ENCODE measurements at regions not wholly inside any gene's neighbourhood (a gene's known extent, or its start where the extent isn't known, plus 50 kb on each side); places are given as distances from the start of the nearest gene placed in this dataset.
"Not testable (repeated sequence)": the region's sequence is repeated elsewhere in the genome, so short reads cannot be mapped to it uniquely, and the experiment has no call there.

- Histone ChIP-seq H3K27me3 (no peaks in the 10 kb centered on the region), H3K4me3 (no peak overlapping the region), H3K4me1 (no peaks in the 10 kb centered on the region), H3K36me3 (no peaks in the 10 kb centered on the region), H3K27ac (no peak overlapping the region), H3K9me3 (no peaks in the 10 kb centered on the region)
- intact Hi-C loops (cut with DNase I; ENCODE audit: low total_unique reads), result no loop called here
- TF ChIP-seq CTCF (IDR thresholded peaks at IDR 0.05), result no peak
- DNase-seq, result no peak
These were observed 841.8 kb upstream of the TENM4 start for GRCh38 chr11:80282643-80283042.

- DNase-seq, result no peak
- no peak overlapping the region for H3K27ac ChIP-seq
These were observed 840.4 kb upstream of the TENM4 start for GRCh38 chr11:80281194-80281593.

GRCh38 chr11:80280737-80281136 lies 839.9 kb upstream of the TENM4 start:
- H3K27me3 ChIP-seq, result no peaks in the 10 kb centered on the region
- intact Hi-C loops (cut with DNase I; ENCODE audit: low total_unique reads), result no loop called here
- H3K9me3 ChIP-seq, result no peaks in the 10 kb centered on the region
- H3K4me3 ChIP-seq, result no peak overlapping the region
- no peaks in the 10 kb centered on the region for H3K36me3 ChIP-seq
- TF ChIP-seq CTCF (IDR thresholded peaks at IDR 0.05), result no peak
- no peak for DNase-seq
- no peak overlapping the region for H3K27ac ChIP-seq
- no peaks in the 10 kb centered on the region for H3K4me1 ChIP-seq

More at GRCh38 chr11:80281194-80281593, 840.4 kb upstream of the TENM4 start:
- intact Hi-C loops (cut with DNase I; ENCODE audit: low total_unique reads), result no loop called here
- H3K4me3 ChIP-seq, result no peak overlapping the region
- no peaks in the 10 kb centered on the region for H3K4me1 ChIP-seq
- no peaks in the 10 kb centered on the region for H3K27me3 ChIP-seq
- H3K36me3 ChIP-seq, result no peaks in the 10 kb centered on the region
- no peaks in the 10 kb centered on the region for H3K9me3 ChIP-seq
- no peak for TF ChIP-seq CTCF (IDR thresholded peaks at IDR 0.05)

- Histone ChIP-seq H3K4me3 (no peak overlapping the region), H3K4me1 (no peaks in the 10 kb centered on the region), H3K27me3 (no peaks in the 10 kb centered on the region), H3K36me3 (no peaks in the 10 kb centered on the region), H3K27ac (no peak overlapping the region), H3K9me3 (no peaks in the 10 kb centered on the region)
- DNase-seq, result no peak
- intact Hi-C loops (cut with DNase I; ENCODE audit: low total_unique reads), result no loop called here
- no peak for TF ChIP-seq CTCF (IDR thresholded peaks at IDR 0.05)
These were observed 820.9 kb upstream of the TENM4 start for GRCh38 chr11:80261776-80262175.

- H3K9me3 ChIP-seq; DNase-seq; H3K27ac ChIP-seq; H3K4me1 ChIP-seq; intact Hi-C loops (cut with DNase I; ENCODE audit: low total_unique reads); H3K4me3 ChIP-seq; H3K36me3 ChIP-seq; H3K27me3 ChIP-seq: not testable (repeated sequence)
These were observed 816.6 kb upstream of the TENM4 start for GRCh38 chr11:80257319-80258015.

GRCh38 chr11:80255021-80255420 lies 814.2 kb upstream of the TENM4 start:
- no peak for DNase-seq
- no peak overlapping the region for H3K4me3 ChIP-seq
- no peak overlapping the region for H3K27ac ChIP-seq
- intact Hi-C loops (cut with DNase I; ENCODE audit: low total_unique reads), result no loop called here
- no peaks in the 10 kb centered on the region for H3K27me3 ChIP-seq
- no peaks in the 10 kb centered on the region for H3K9me3 ChIP-seq
- no peaks in the 10 kb centered on the region for H3K36me3 ChIP-seq
- no peak for TF ChIP-seq CTCF (IDR thresholded peaks at IDR 0.05)
- H3K4me1 ChIP-seq, result no peaks in the 10 kb centered on the region

All from tibial artery (tissue), 4 donors.